Nephron (organoid): ENCODE measurements at regions not wholly inside any gene's neighbourhood (a gene's known extent, or its start where the extent isn't known, plus 50 kb on each side); places are given as distances from the start of the nearest gene placed in this dataset.

Experiments
- H3K27ac Mint-ChIP-seq, 3 experiments: 2 replicates each; pipeline ENCODE4 v1.8.0; 2020; ENCODE audit warnings: mixed read lengths in 3 of 3, mild to moderate bottlenecking in 2 of 3, moderate library complexity in 1 of 3
- H3K27me3 Mint-ChIP-seq: 2 replicates; pipeline ENCODE4 v1.8.0; 2021; ENCODE audit warnings: low read depth, mild to moderate bottlenecking, moderate library complexity, mixed read lengths
- H3K36me3 Mint-ChIP-seq: 2 replicates; pipeline ENCODE4 v1.8.0; 2020; ENCODE audit warnings: low read depth, mixed read lengths
- H3K4me1 Mint-ChIP-seq: 2 replicates; pipeline ENCODE4 v1.8.0; 2020; ENCODE audit warnings: mixed read lengths
- H3K4me3 Mint-ChIP-seq, 3 experiments: 2 replicates each; pipeline ENCODE4 v1.8.0; 2020; ENCODE audit warnings: mild to moderate bottlenecking in 3 of 3, mixed read lengths in 3 of 3, moderate library complexity in 2 of 3
- H3K9me3 Mint-ChIP-seq: 2 replicates; pipeline ENCODE4 v1.8.0; 2020; ENCODE audit warnings: mixed read lengths
- CTCF ChIP-seq, 3 experiments: fragments of 200-600 bp; sonication (generic); IDR thresholded peaks; one replicate each; pipeline ENCODE4 v1.5.0; 2021; ENCODE audit warnings: antibody characterized with exemption in 3 of 3; ENCODE audit not compliant: unreplicated experiment in 3 of 3

DNA sequence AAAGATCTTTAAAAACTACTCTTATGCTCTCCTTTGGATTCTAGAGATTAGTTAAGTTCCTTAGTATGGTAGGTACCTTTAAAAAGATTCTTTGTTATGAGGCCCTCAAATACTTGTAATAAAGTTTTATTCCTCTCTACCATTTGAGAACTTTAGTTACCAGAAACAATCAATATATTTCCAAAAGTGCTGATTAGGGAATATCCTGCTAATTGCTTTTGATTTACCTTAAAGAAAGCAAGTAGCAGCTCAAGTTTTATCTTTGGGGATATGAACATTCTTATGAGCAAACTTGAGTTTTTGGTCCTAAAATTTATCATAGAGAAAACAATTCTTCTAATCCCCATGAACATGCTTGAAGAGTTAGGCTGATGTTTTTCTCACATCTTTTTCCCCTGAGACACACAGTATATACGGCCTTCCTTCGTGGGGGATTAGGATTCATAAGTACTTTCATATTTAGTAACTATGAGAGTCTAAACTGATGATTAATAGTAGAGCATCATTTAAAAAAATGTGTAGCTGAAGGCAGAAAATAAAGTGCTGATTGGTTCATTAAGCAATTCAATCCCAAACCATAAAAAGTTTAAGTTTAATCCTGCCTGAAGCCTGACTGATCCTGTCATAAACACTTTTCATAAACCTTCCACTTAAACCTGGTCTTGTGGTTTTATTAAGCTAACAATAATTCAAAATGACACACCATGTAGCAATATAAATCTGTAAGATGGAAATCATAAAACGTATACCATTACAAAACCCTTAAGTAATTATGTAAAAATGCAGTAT is 380.5 kb upstream of the FBXO33 start:
- H3K4me3 Mint-ChIP-seq: no peak overlapping the region
- no peaks in the 10 kb centered on the region for H3K4me1 Mint-ChIP-seq
- H3K27me3 Mint-ChIP-seq: no peaks in the 10 kb centered on the region
- no peaks in the 10 kb centered on the region for H3K36me3 Mint-ChIP-seq
- H3K27ac Mint-ChIP-seq: peak overlapping the region in 1 of 3 experiments; percentile 2
- H3K9me3 Mint-ChIP-seq: peaks cover 2% of the 10 kb centered on the region
- no peak for TF ChIP-seq CTCF (IDR thresholded peaks at IDR 0.05; ENCODE audit: unreplicated experiment in 3 of 3)

DNA sequence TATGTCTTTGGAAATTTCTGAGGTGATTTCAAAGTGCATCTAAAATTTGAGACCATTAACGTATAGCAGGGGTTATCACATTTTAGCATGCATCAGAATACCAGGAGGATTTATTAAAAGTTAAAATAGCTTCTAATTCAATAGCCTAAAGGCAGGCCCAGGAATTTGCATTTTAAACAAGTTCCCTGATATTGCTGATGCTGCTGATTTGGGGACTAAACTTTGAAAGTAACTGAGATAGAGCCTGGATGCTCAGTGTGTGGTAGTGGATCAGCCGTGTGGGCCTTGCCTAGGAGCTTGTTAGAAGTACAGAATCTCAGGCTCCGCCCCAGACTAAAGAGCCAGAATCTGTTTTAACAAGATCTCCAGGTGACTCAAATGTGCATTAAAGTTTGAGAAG is 375.0 kb upstream of the FBXO33 start:
- no peaks in the 10 kb centered on the region for H3K36me3 Mint-ChIP-seq
- no peak overlapping the region for H3K4me3 Mint-ChIP-seq
- H3K27me3 Mint-ChIP-seq: no peaks in the 10 kb centered on the region
- TF ChIP-seq CTCF (IDR thresholded peaks at IDR 0.05; ENCODE audit: unreplicated experiment in 3 of 3): no peak
- peaks cover 2% of the 10 kb centered on the region for H3K9me3 Mint-ChIP-seq
- H3K27ac Mint-ChIP-seq: no peak overlapping the region
- no peaks in the 10 kb centered on the region for H3K4me1 Mint-ChIP-seq

GRCh38 chr14:39784461-39784860 is 352.2 kb upstream of the FBXO33 start:
- peaks cover 8% of the 10 kb centered on the region for H3K9me3 Mint-ChIP-seq
- H3K27ac Mint-ChIP-seq: peak overlapping the region; percentile 20 to 65 (median 24)
- no peaks in the 10 kb centered on the region for H3K36me3 Mint-ChIP-seq
- TF ChIP-seq CTCF (IDR thresholded peaks at IDR 0.05; ENCODE audit: unreplicated experiment in 3 of 3): no peak
- H3K4me1 Mint-ChIP-seq: peaks cover 12% of the 10 kb centered on the region
- H3K4me3 Mint-ChIP-seq: no peak overlapping the region
- no peaks in the 10 kb centered on the region for H3K27me3 Mint-ChIP-seq

DNA sequence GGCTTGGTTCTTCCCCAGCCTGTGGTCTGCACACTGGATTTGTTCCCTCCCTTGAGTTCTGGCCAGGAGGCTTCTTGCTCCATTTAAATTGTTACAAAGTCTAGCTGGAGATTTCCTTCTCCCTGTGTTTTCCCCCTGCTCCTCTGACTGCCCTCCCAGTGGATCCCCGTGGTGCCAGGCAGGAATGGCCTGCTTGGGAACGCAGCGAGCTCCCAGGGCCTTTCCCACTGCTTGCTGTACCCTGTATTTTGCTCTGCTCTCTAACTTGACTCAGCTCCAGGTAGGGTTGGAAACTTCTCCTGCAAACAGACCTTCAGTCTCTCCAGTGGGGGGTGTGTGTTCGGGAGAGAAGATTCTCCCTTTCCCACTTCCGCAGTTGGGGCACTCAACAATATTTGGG is 349.2 kb upstream of the FBXO33 start:
- Mint-ChIP-seq H3K9me3 (peaks cover 26% of the 10 kb centered on the region), H3K27me3 (no peaks in the 10 kb centered on the region), H3K4me1 (peaks cover 12% of the 10 kb centered on the region), H3K36me3 (no peaks in the 10 kb centered on the region), H3K27ac (peak overlapping the region in 1 of 3 experiments; percentile 58), H3K4me3 (no peak overlapping the region)
- TF ChIP-seq CTCF (IDR thresholded peaks at IDR 0.05; ENCODE audit: unreplicated experiment in 3 of 3): no peak

DNA sequence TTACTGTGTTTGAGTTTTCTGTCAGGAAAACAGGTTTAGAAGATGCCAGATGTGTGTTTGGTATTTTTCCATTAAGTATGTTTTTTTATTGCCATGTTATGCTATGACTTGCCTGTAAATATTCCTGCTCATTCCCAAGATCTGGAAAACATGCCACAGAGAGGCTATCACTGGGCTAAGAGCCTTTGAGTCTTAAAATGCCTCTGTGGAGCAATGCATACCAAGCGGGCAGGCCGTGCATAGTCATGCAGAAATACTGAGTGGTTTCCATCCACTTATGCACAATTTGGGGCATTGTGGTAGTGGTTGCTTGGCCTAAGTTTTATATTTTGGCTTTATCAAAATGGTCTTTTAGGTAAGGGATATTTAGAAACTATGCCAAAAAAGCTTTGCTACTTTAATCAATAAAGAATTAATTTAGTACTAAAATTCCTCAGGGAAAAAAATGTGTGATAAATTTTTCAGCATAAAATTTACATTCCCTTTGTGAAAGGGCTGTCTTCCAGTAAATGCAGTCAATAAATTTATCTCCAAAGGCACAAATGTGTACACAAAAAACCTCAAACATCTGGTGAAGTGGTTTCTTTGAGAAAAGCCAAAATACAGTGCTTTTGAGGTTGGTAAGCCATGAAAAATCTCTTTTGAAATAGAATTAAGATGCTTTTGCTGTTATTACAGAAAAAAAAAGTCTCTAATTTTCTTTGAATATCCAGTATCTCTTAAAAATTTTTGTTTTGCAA is 341.3 kb upstream of the FBXO33 start:
- Mint-ChIP-seq H3K4me1 (no peaks in the 10 kb centered on the region), H3K36me3 (no peaks in the 10 kb centered on the region), H3K4me3 (no peak overlapping the region), H3K27ac (peak overlapping the region in 1 of 3 experiments; percentile 16), H3K27me3 (no peaks in the 10 kb centered on the region), H3K9me3 (peaks cover 14% of the 10 kb centered on the region)
- TF ChIP-seq CTCF (IDR thresholded peaks at IDR 0.05; ENCODE audit: unreplicated experiment in 3 of 3): no peak
